Heart left ventricle (tissue), 16 donors: ENCODE measurements at regions not wholly inside any gene's neighbourhood (a gene's known extent, or its start where the extent isn't known, plus 50 kb on each side); places are given as distances from the start of the nearest gene placed in this dataset.

Experiments used
- ATAC-seq, 4 donors: fragments of 200-7000 bp; cut with Tn5 transposase; one replicate each; pipeline ENCODE4 v1.9.1; 2020 to 2022; ENCODE audit warnings: moderate library complexity in 4 of 4, mild to moderate bottlenecking in 3 of 4, moderate number of reproducible peaks in 1 of 4
- DNase-seq, 5 donors: peaks; one replicate each; pipeline ENCODE4 v3.0.0-alpha.2; 2020
- H3K27ac ChIP-seq, 12 donors: fragments of 200-600 bp; sonication (generic) in 4 of 12; one replicate each; pipeline versions ENCODE4 v1.5.0 to v1.8.0; 2016 to 2022; ENCODE audit warnings: mild to moderate bottlenecking in 2 of 12
- H3K27me3 ChIP-seq, 9 donors: fragments of 200-600 bp; sonication (generic) in 2 of 9; one replicate each; pipeline versions ENCODE4 v1.5.1 to v1.8.0; 2016 to 2022; ENCODE audit warnings: mild to moderate bottlenecking in 3 of 9
- H3K36me3 ChIP-seq, 9 donors: fragments of 200-600 bp; sonication (generic) in 2 of 9; one replicate each; pipeline versions ENCODE4 v1.5.0 to v1.8.0; 2018 to 2022; ENCODE audit warnings: mild to moderate bottlenecking in 2 of 9
- H3K4me1 ChIP-seq, 12 donors: fragments of 200-600 bp; sonication (generic) in 4 of 12; one replicate each; pipeline versions ENCODE4 v1.5.0 to v1.8.0; 2016 to 2022; ENCODE audit warnings: mild to moderate bottlenecking in 3 of 12
- H3K4me3 ChIP-seq, 12 donors: fragments of 200-600 bp; sonication (generic) in 4 of 12; one replicate each; pipeline versions ENCODE4 v1.5.0 to v1.8.0; 2017 to 2022; ENCODE audit warnings: mild to moderate bottlenecking in 9 of 12, moderate library complexity in 4 of 12
- H3K9me3 ChIP-seq, 12 donors: fragments of 200-600 bp; sonication (generic) in 4 of 12; one replicate each; pipeline versions ENCODE4 v1.5.0 to v1.8.0; 2016 to 2022; ENCODE audit warnings: mild to moderate bottlenecking in 1 of 12
- CTCF ChIP-seq, 12 donors: fragments of 200-600 bp; sonication (generic) in 4 of 12; IDR thresholded peaks; one replicate each; pipeline versions ENCODE4 v1.5.0 to v1.8.0; 2018 to 2022; ENCODE audit warnings: antibody characterized with exemption in 12 of 12, mild to moderate bottlenecking in 5 of 12
- POLR2A ChIP-seq, 2 donors: fragments of 450-650 bp; IDR thresholded peaks; one replicate each; pipeline ENCODE4 v1.6.1; 2017; ENCODE audit warnings: antibody characterized with exemption in 2 of 2, mild to moderate bottlenecking in 2 of 2, moderate library complexity in 2 of 2
- WGBS, 4 donors: extraction: QIAGEN DNeasy Blood & Tissue Kit in 2 of 4; methylation state at CpG; one replicate each; pipeline versions ENCODE4 v1.1.5 to v1.1.7; 2013 to 2018; 5-methylcytosine and 5-hydroxymethylcytosine counted together
- intact Hi-C, 10 donors: fragments of 100-400 bp; cut with DNase I; formaldehyde crosslinking; loops; one replicate each; pipeline versions ENCODE4 v1.11.1 to v1.14.2; 2022
- donor health status: ischemic (EF 13 %, LVEDD 7.1; RV severe dilation, severe dysfunction).
- donor health status: healthy with polysubstance abuse.
- donor health status: DM: no; HTN: yes; CAD: no.
- donor health status: DM: no; HTN: no; CAD: no.
- donor health status: ischemic (EF 25% LVEDD 6.9; RV normal size, moderate dysfunction).
- donor health status: ischemic (EF 25% LVEDD 5.7; RV mildly dilated, moderate dysfunction).
- donor health status: healthy.
- donor health status: DM: yes; HTN: yes; CAD: no.
- donor health status: ischemic (EF 35%, LVEDD 5.7; RV mildly dilated, moderate dysfunction).
- donor health status: nonischemic (EF 11% LVEDD 7.7; RV severe dilation, severe dysfunction).
- donor health status: DM: yes; HTN: yes; CAD: no.
- donor health status: PGD.
- donor health status: ischemic (EF 29% LVEDD 5.4; RV normal size, mild dysfunction).
- donor health status: nonischemic (EF 23%, LVEDD 6.1; RV moderate dilation, normal function).

DNA sequence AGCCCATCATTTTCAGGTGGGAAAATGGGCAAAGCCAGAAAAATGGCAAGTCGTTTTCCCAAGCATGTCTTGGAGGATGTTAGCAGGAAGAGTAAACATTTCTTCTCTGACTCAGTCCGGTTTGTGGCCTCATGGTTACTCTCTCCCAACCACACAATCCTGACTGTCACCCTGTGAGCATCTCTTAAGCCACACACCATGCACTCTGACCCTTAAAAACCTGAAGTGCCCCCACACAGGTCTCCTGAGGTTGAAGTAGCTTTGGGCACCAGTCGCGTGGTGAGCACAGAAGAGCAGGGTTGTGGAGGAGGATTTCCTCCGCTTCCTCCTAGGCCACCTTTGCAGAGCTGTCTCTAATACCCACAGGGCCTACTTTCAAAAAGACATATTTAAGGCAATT lies 387.3 kb upstream of the NPVF start:
- intact Hi-C loops, result loop anchor here in 1 of 10 donors (5.0 kb wide), 1 partner anchor 237 kb away; no protein-coding TSS in a partner anchor
- no peak overlapping the region for H3K4me3 ChIP-seq
- peaks cover 0 to 61% (median 14%) of the 10 kb centered on the region in 12 donors for H3K4me1 ChIP-seq
- peak overlapping the region in 9 of 12 donors; percentile 11 to 60 (median 46) for H3K27ac ChIP-seq
- H3K36me3 ChIP-seq, result no peaks in the 10 kb centered on the region
- H3K27me3 ChIP-seq, result no peaks in the 10 kb centered on the region
- ATAC-seq (no peak), DNase-seq (no peak)
- TF ChIP-seq POLR2A (IDR thresholded peaks at IDR 0.05), result no peak
- TF ChIP-seq CTCF (IDR thresholded peaks at IDR 0.05), result no peak
- 68 to 80% (median 76%) methylated on average over 5 of the region's 5 CpGs for WGBS, 4 donors
- peaks cover 0 to 18% (median 12%) of the 10 kb centered on the region in 12 donors for H3K9me3 ChIP-seq

- WGBS, 4 donors, result 53 to 67% (median 59%) methylated on average over 4 of the region's 4 CpGs
- DNase-seq, result no peak
- Histone ChIP-seq H3K27ac (no peak overlapping the region), H3K27me3 (no peaks in the 10 kb centered on the region), H3K9me3 (peaks cover 0 to 12% (median 7%) of the 10 kb centered on the region in 12 donors), H3K36me3 (no peaks in the 10 kb centered on the region), H3K4me1 (peaks cover 0 to 71% (median 17%) of the 10 kb centered on the region in 12 donors), H3K4me3 (no peak overlapping the region)
- intact Hi-C loops, result loop anchor here in 1 of 10 donors (5.0 kb wide), 1 partner anchor 235 kb away; no protein-coding TSS in a partner anchor
- no peak for ATAC-seq
- TF ChIP-seq CTCF (IDR thresholded peaks at IDR 0.05), result no peak
- TF ChIP-seq POLR2A (IDR thresholded peaks at IDR 0.05), result no peak
These were observed 388.9 kb upstream of the NPVF start for GRCh38 chr7:25617214-25617613.

DNA sequence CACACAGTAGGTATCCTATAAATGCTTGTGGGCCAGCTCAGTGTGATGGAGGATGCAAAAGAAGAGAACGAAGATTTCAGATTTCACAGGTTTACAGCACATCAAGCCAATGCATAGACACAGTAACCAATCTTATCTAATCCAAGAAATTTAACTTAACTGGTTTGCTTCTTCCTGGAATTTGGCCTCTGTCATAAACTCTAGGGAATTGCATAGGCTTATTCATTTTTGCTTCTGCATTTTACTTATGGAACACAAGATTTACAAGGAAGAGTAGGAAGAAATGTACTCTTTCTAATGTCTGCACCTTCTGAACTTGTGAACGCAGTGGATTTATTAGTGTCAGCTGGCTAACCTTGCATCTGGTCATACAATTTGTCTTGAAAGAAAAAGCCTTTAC lies 389.4 kb upstream of the NPVF start:
- ATAC-seq (no peak), DNase-seq (no peak)
- peaks cover 0 to 71% (median 17%) of the 10 kb centered on the region in 12 donors for H3K4me1 ChIP-seq
- H3K27ac ChIP-seq, result no peak overlapping the region
- 82 to 94% (median 84%) methylated on average over 2 of the region's 2 CpGs for WGBS, 4 donors
- peaks cover 0 to 8% (median 2%) of the 10 kb centered on the region in 12 donors for H3K9me3 ChIP-seq
- no peaks in the 10 kb centered on the region for H3K36me3 ChIP-seq
- TF ChIP-seq CTCF (IDR thresholded peaks at IDR 0.05) (no peak), POLR2A (IDR thresholded peaks at IDR 0.05) (no peak)
- no peak overlapping the region for H3K4me3 ChIP-seq
- H3K27me3 ChIP-seq, result no peaks in the 10 kb centered on the region
- intact Hi-C loops, result loop anchor here in 1 of 10 donors (5.0 kb wide), 1 partner anchor 235 kb away; no protein-coding TSS in a partner anchor

DNA sequence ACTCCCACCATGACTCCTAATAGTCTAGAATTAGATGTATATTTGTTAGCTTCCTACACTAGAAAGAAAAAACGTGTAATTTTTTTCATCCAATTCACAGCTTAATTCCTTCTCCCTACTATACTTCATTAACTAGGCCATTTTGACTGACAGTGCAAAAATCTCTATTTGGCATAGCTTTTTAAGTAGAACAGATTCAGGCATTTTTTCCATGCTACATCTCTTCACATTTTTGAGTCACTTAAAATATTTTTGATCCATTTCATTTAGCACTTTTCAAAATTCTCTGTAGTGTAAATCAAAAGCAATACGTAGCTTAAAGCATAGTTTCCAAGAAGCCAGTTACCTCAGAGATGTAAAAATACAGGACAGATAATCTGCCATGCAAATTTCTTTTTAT lies 391.1 kb upstream of the NPVF start:
- TF ChIP-seq POLR2A (IDR thresholded peaks at IDR 0.05), result no peak
- no peak for TF ChIP-seq CTCF (IDR thresholded peaks at IDR 0.05)
- H3K4me1 ChIP-seq, result peaks cover 0 to 66% (median 16%) of the 10 kb centered on the region in 12 donors
- no peaks in the 10 kb centered on the region for H3K36me3 ChIP-seq
- peak overlapping the region in 9 of 12 donors; percentile 6 to 86 (median 67) for H3K27ac ChIP-seq
- WGBS, 4 donors, result 72 to 79% (median 74%) methylated on average over 2 of the region's 2 CpGs
- no peak overlapping the region for H3K4me3 ChIP-seq
- H3K27me3 ChIP-seq, result no peaks in the 10 kb centered on the region
- DNase-seq (no peak), ATAC-seq (no peak)
- intact Hi-C loops, result loop anchor here in 1 of 10 donors (5.0 kb wide), 1 partner anchor 233 kb away; no protein-coding TSS in a partner anchor
- no peaks in the 10 kb centered on the region for H3K9me3 ChIP-seq
